ENCODE measurements at regions not wholly inside any gene's neighbourhood (a gene's known extent, or its start where the extent isn't known, plus 50 kb on each side); places are given as distances from the start of the nearest gene placed in this dataset.

- TF ChIP-seq CTCF (IDR thresholded peaks at IDR 0.05) (no peak), POLR2A (IDR thresholded peaks at IDR 0.05) (no peak)
Measured at GRCh38 chr11:134471087-134471715, 59.2 kb upstream of the B3GAT1 start.

Measured in heart left ventricle (tissue), 13 donors.